ENCODE measurements at regions not wholly inside any gene's neighbourhood (a gene's known extent, or its start where the extent isn't known, plus 50 kb on each side); places are given as distances from the start of the nearest gene placed in this dataset.

DNA sequence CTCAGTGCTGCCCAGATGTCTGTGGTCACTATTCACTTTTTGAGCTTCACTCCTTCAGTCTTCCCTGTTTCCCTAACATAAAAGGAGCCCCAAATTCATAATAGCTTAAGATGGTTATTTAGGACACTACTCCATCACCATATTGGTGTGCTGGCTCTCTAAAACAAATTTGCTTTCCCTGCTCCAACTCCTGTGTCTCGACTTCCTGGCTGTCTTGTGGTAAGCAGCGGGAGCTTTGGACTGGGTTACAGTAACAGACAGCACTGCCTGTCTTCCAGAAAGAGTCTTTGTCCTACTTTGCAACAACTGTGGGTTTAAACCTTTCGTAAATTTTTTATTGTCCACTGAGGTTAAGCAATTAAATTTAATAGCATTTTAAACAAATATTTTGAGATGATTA is 389.4 kb downstream of the CDH9 start:
- in situ Hi-C loops (cut with MboI; ENCODE audit: low sequenced_read_pairs in 4 of 4): no loop called here
- no peaks in the 10 kb centered on the region for H3K27me3 ChIP-seq
- H3K36me3 ChIP-seq: no peaks in the 10 kb centered on the region
- H3K4me1 ChIP-seq: no peaks in the 10 kb centered on the region
- no peak overlapping the region for H3K4me3 ChIP-seq
- no peak for TF ChIP-seq POLR2A (IDR thresholded peaks at IDR 0.05)
- TF ChIP-seq, protein P1, sequence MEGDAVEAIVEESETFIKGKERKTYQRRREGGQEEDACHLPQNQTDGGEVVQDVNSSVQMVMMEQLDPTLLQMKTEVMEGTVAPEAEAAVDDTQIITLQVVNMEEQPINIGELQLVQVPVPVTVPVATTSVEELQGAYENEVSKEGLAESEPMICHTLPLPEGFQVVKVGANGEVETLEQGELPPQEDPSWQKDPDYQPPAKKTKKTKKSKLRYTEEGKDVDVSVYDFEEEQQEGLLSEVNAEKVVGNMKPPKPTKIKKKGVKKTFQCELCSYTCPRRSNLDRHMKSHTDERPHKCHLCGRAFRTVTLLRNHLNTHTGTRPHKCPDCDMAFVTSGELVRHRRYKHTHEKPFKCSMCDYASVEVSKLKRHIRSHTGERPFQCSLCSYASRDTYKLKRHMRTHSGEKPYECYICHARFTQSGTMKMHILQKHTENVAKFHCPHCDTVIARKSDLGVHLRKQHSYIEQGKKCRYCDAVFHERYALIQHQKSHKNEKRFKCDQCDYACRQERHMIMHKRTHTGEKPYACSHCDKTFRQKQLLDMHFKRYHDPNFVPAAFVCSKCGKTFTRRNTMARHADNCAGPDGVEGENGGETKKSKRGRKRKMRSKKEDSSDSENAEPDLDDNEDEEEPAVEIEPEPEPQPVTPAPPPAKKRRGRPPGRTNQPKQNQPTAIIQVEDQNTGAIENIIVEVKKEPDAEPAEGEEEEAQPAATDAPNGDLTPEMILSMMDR (IDR thresholded peaks at IDR 0.05 in 4 of 5, conservative IDR thresholded peaks at IDR 0.05 in 1 of 5): no peak
- no peak for ATAC-seq
- intact Hi-C loops (cut with DNase I; ENCODE audit: low total_unique reads): no loop called here
- H3K27ac ChIP-seq: no peak overlapping the region
- DNase-seq: no peak
- H3K9me3 ChIP-seq: no peaks in the 10 kb centered on the region

GRCh38 chr5:26647781-26648180 is 390.6 kb downstream of the CDH9 start:
- H3K36me3 ChIP-seq: no peaks in the 10 kb centered on the region
- H3K4me1 ChIP-seq: no peaks in the 10 kb centered on the region
- H3K4me3 ChIP-seq: no peak overlapping the region
- in situ Hi-C loops (cut with MboI; ENCODE audit: low sequenced_read_pairs in 4 of 4) (no loop called here), intact Hi-C loops (cut with DNase I; ENCODE audit: low total_unique reads) (no loop called here)
- no peaks in the 10 kb centered on the region for H3K27me3 ChIP-seq
- DNase-seq (no peak), ATAC-seq (no peak)
- no peak overlapping the region for H3K27ac ChIP-seq
- TF ChIP-seq, protein P1 (IDR thresholded peaks at IDR 0.05 in 4 of 5, conservative IDR thresholded peaks at IDR 0.05 in 1 of 5): no peak
- TF ChIP-seq POLR2A (IDR thresholded peaks at IDR 0.05): no peak
- no peaks in the 10 kb centered on the region for H3K9me3 ChIP-seq

GRCh38 chr5:26645659-26646058 is 392.7 kb downstream of the CDH9 start:
- Histone ChIP-seq H3K4me3 (no peak overlapping the region), H3K27me3 (no peaks in the 10 kb centered on the region), H3K9me3 (no peaks in the 10 kb centered on the region), H3K27ac (no peak overlapping the region), H3K36me3 (no peaks in the 10 kb centered on the region), H3K4me1 (no peaks in the 10 kb centered on the region)
- DNase-seq (no peak), ATAC-seq (no peak)
- in situ Hi-C loops (cut with MboI; ENCODE audit: low sequenced_read_pairs in 4 of 4) (no loop called here), intact Hi-C loops (cut with DNase I; ENCODE audit: low total_unique reads) (no loop called here)
- TF ChIP-seq, protein P1 (IDR thresholded peaks at IDR 0.05 in 4 of 5, conservative IDR thresholded peaks at IDR 0.05 in 1 of 5): no peak
- no peak for TF ChIP-seq POLR2A (IDR thresholded peaks at IDR 0.05)

DNA sequence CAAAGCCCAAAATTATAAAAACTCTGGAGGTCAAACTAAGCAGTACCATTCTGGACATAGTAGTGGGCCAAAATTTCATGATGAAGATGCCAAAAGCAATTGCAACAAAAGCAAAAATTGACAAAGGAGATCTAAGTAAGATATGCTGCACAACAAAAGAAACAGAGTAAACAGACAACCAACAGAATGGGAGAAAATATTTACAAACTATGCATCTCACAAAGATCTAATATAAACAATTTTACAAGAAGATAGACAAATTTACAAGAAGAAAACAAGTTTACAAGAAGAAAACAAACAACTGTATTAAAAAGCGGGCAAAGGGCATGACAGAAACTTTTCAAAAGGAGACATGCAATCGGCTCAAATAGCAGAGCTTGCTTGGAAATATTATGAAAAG is 396.9 kb downstream of the CDH9 start:
- Histone ChIP-seq H3K9me3 (no peaks in the 10 kb centered on the region), H3K4me3 (no peak overlapping the region), H3K27ac (no peak overlapping the region), H3K4me1 (no peaks in the 10 kb centered on the region), H3K36me3 (no peaks in the 10 kb centered on the region), H3K27me3 (no peaks in the 10 kb centered on the region)
- in situ Hi-C loops (cut with MboI; ENCODE audit: low sequenced_read_pairs in 4 of 4) (no loop called here), intact Hi-C loops (cut with DNase I; ENCODE audit: low total_unique reads) (no loop called here)
- DNase-seq: no peak
- no peak for ATAC-seq
- TF ChIP-seq POLR2A (IDR thresholded peaks at IDR 0.05): no peak
- TF ChIP-seq, protein P1 (IDR thresholded peaks at IDR 0.05 in 4 of 5, conservative IDR thresholded peaks at IDR 0.05 in 1 of 5): no peak

- no peak for ATAC-seq
- in situ Hi-C loops (cut with MboI; ENCODE audit: low sequenced_read_pairs in 4 of 4) (no loop called here), intact Hi-C loops (cut with DNase I; ENCODE audit: low total_unique reads) (no loop called here)
- no peaks in the 10 kb centered on the region for H3K27me3 ChIP-seq
- TF ChIP-seq, protein P1 (IDR thresholded peaks at IDR 0.05 in 4 of 5, conservative IDR thresholded peaks at IDR 0.05 in 1 of 5): no peak
- no peak for TF ChIP-seq POLR2A (IDR thresholded peaks at IDR 0.05)
- DNase-seq: no peak
- no peaks in the 10 kb centered on the region for H3K4me1 ChIP-seq
- H3K9me3 ChIP-seq: no peaks in the 10 kb centered on the region
- H3K4me3 ChIP-seq: no peak overlapping the region
- no peaks in the 10 kb centered on the region for H3K36me3 ChIP-seq
- no peak overlapping the region for H3K27ac ChIP-seq
These were observed 413.3 kb downstream of the CDH9 start for GRCh38 chr5:26625099-26625498.

Measured in gastrocnemius medialis (tissue), 4 donors.